IMR-90 (cell line): ENCODE measurements at regions not wholly inside any gene's neighbourhood (a gene's known extent, or its start where the extent isn't known, plus 50 kb on each side); places are given as distances from the start of the nearest gene placed in this dataset.
A peak's percentile ranks its signal among the peaks of the same experiment; 100 is the strongest.

Experiments
- ATAC-seq: fragments of 200-7000 bp; cut with Tn5 transposase; 2 replicates; pipeline ENCODE4 v1.9.1; 2020; ENCODE audit warnings: low read depth, mild to moderate bottlenecking, moderate library complexity
- BruUV-seq: library from RNA; stranded (reverse); fragments of 400-500 nt; replicated peaks from 2 replicates; lab custom pipeline; 2021; lab: Mats Ljungman, UMichigan
- CTCF ChIA-PET: fragments of 300-600 bp; formaldehyde crosslinking; extraction: SDS; loops from one replicate; lab custom pipeline; 2021; ENCODE audit warnings: antibody characterized with exemption; lab: Yijun Ruan, JAX
- POLR2A ChIA-PET: fragments of 300-600 bp; sonication (Branson Sonifier 250); formaldehyde crosslinking; loops from one replicate; lab custom pipeline; 2022; ENCODE audit warnings: antibody characterized with exemption; ENCODE audit not compliant: unreplicated experiment; lab: Charles Lee
- DNase-seq: peaks from one replicate; pipeline ENCODE4 v3.0.0; 2013
- H2AFZ ChIP-seq: replicated peaks from 2 replicates; pipeline ENCODE3; 2013; ENCODE audit warnings: low read length, mild to moderate bottlenecking; ENCODE audit not compliant: poor library complexity
- H2AK5ac ChIP-seq: 2 replicates; pipeline ENCODE4 v1.6.1; 2013; ENCODE audit warnings: low read depth, low read length, inconsistent platforms
- H2AK9ac ChIP-seq: replicated peaks from 2 replicates; pipeline ENCODE3; 2013; ENCODE audit warnings: mild to moderate bottlenecking, low read depth, low read length, moderate library complexity; ENCODE audit not compliant: poor library complexity
- H2BK120ac ChIP-seq: 2 replicates; pipeline ENCODE4 v1.6.1; 2013; ENCODE audit warnings: low read depth, low read length, inconsistent platforms
- H2BK15ac ChIP-seq: 3 replicates; pipeline ENCODE4 v1.6.1; 2013; ENCODE audit warnings: low read depth, low read length, inconsistent platforms
- H2BK20ac ChIP-seq: 2 replicates; pipeline ENCODE4 v1.6.1; 2013; ENCODE audit warnings: low read depth, mild to moderate bottlenecking, inconsistent platforms, low read length, moderate library complexity
- H2BK5ac ChIP-seq: 2 replicates; pipeline ENCODE4 v1.6.1; 2013; ENCODE audit warnings: mild to moderate bottlenecking, low read depth, low read length, inconsistent platforms; ENCODE audit not compliant: poor library complexity, severe bottlenecking
- H3K14ac ChIP-seq: replicated peaks from 2 replicates; pipeline ENCODE4 v1.6.1; 2013; ENCODE audit warnings: low read depth, low read length, inconsistent platforms
- H3K18ac ChIP-seq: 2 replicates; pipeline ENCODE4 v1.6.1; 2013; ENCODE audit warnings: low read depth, low read length, control low read depth
- H3K23ac ChIP-seq: 2 replicates; pipeline ENCODE4 v1.6.1; 2013; ENCODE audit warnings: low read depth, low read length, inconsistent platforms
- H3K27ac ChIP-seq: 2 replicates; pipeline ENCODE4 v1.5.1; 2013; ENCODE audit warnings: mild to moderate bottlenecking, control low read depth, low read length; ENCODE audit not compliant: insufficient read depth
- H3K27me3 ChIP-seq: 2 replicates; pipeline ENCODE4 v1.6.1; 2013; ENCODE audit warnings: low read length; ENCODE audit not compliant: control insufficient read depth, insufficient read depth
- H3K36me3 ChIP-seq: 2 replicates; pipeline ENCODE4 v1.6.1; 2013; ENCODE audit warnings: low read length, mixed read lengths; ENCODE audit not compliant: control insufficient read depth, insufficient read depth
- H3K4ac ChIP-seq: 2 replicates; pipeline ENCODE4 v1.6.1; 2013; ENCODE audit warnings: low read depth, low read length, inconsistent platforms
- H3K4me1 ChIP-seq: 2 replicates; pipeline ENCODE4 v1.6.1; 2013; ENCODE audit warnings: low read length, mixed read lengths; ENCODE audit not compliant: control insufficient read depth, insufficient read depth
- H3K4me2 ChIP-seq: 2 replicates; pipeline ENCODE4 v1.6.1; 2013; ENCODE audit warnings: low read depth, mild to moderate bottlenecking, control low read depth, low read length, moderate library complexity
- H3K4me3 ChIP-seq: 2 replicates; pipeline ENCODE4 v1.5.1; 2013; ENCODE audit warnings: low read depth, mild to moderate bottlenecking, control low read depth, low read length, moderate library complexity; ENCODE audit not compliant: insufficient read depth
- H3K56ac ChIP-seq: 2 replicates; pipeline ENCODE4 v1.6.1; 2013; ENCODE audit warnings: low read length, inconsistent platforms; ENCODE audit not compliant: insufficient read depth; ENCODE audit errors: extremely low read depth
- H3K79me1 ChIP-seq, 2 experiments: 2 replicates each; pipeline ENCODE4 v1.6.1; 2013; ENCODE audit warnings: low read length in 2 of 2, inconsistent platforms in 1 of 2, low read depth in 1 of 2
- H3K9ac ChIP-seq: 2 replicates; pipeline ENCODE4 v1.6.1; 2013; ENCODE audit warnings: low read depth, low read length, control low read depth
- H3K9me1 ChIP-seq: 2 replicates; pipeline ENCODE4 v1.6.1; 2013; ENCODE audit warnings: low read length, inconsistent platforms; ENCODE audit not compliant: insufficient read depth
- H3K9me3 ChIP-seq: 2 replicates; pipeline ENCODE4 v1.6.1; 2013; ENCODE audit warnings: low read length; ENCODE audit not compliant: control insufficient read depth, insufficient read depth
- H4K20me1 ChIP-seq: 2 replicates; pipeline ENCODE4 v1.6.1; 2013; ENCODE audit warnings: low read length, inconsistent platforms; ENCODE audit not compliant: insufficient read depth
- H4K5ac ChIP-seq: 2 replicates; pipeline ENCODE4 v1.6.1; 2013; ENCODE audit warnings: mild to moderate bottlenecking, low read depth, low read length, control low read depth
- H4K8ac ChIP-seq, 2 experiments: 2 replicates each; pipeline ENCODE4 v1.6.1; 2013; ENCODE audit warnings: low read depth in 2 of 2, low read length in 2 of 2, control low read depth in 1 of 2, inconsistent platforms in 1 of 2
- H4K91ac ChIP-seq: 2 replicates; pipeline ENCODE4 v1.6.1; 2013; ENCODE audit warnings: low read depth, low read length, inconsistent platforms; ENCODE audit not compliant: insufficient read depth
- MAFK ChIP-seq: IDR thresholded peaks from 2 replicates; pipeline ENCODE4 v1.6.1; 2012; ENCODE audit warnings: low read depth, low read length, improper control_type of control experiment
- POLR2A ChIP-seq: IDR thresholded peaks from 2 replicates; pipeline ENCODE4 v1.6.1; 2012; ENCODE audit warnings: mild to moderate bottlenecking, low read depth, low read length
- RCOR1 ChIP-seq: IDR thresholded peaks from 2 replicates; pipeline ENCODE4 v1.6.1; 2012; ENCODE audit warnings: mild to moderate bottlenecking, low read length, improper control_type of control experiment; ENCODE audit not compliant: insufficient replicate concordance
- WGBS, 2 experiments: methylation state at CpG; one replicate each; pipeline versions ENCODE4 v1.1.5 to v1.1.7; 2013; ENCODE audit warnings: missing lambda C conversion rate in 2 of 2; ENCODE audit not compliant: insufficient read length in 1 of 2; ENCODE audit errors: extremely low coverage in 2 of 2; 5-methylcytosine and 5-hydroxymethylcytosine counted together
- dilution Hi-C: fragments of 300-500 bp; cut with HindIII; formaldehyde crosslinking; loops from one replicate; pipeline ENCODE4 v1.14.3; 2018; ENCODE audit warnings: low sequenced_read_pairs; ENCODE audit not compliant: unreplicated experiment
- in situ Hi-C: fragments of 300-500 bp; cut with MboI; formaldehyde crosslinking; loops from 3 replicates; pipeline ENCODE4 v1.14.3; 2019; ENCODE audit warnings: low sequenced_read_pairs, inconsistent platforms, mixed read lengths
- intact Hi-C: fragments of 100-400 bp; cut with micrococcal nuclease; formaldehyde crosslinking; loops from 2 replicates; pipeline ENCODE4 v1.10.0; 2022
- TF ChIP-seq, protein P1 (sequence below): fragments of 150-350 bp; IDR thresholded peaks from 2 replicates; pipeline ENCODE4 v1.6.1; 2016; ENCODE audit warnings: low read depth, mild to moderate bottlenecking, low read length, moderate library complexity, borderline replicate concordance

DNA sequence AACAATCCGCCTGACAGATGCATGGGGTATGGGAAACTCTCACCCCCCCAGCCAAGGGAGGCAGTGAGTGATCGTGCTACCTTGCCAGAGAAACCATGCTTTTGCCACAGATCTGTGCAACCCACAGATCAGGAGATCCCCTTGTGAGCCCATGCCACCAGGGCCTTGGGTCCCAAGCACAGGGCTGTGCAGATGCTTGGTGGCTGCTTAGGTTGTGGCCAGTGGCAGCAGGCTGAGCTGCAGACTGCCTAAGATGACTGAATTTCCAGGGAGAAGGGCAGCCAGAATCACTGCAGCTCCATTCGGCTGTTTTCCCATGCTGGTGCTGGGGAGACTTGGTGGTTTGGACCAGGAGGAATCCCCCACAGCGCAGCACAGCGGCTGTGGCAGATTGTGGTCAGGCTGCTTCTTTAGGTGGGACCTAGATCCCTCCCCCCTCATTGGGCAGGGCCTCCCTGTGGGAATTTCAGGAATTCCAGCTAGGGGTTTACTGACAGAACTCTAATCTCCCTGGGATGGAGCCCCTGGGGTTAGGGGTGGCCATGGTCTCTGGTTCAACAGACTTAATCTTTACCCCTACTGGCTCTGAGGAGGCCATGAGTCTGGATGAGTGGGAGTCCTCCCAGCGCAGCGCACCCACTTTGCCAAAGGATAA lies 264.6 kb upstream of the DAAM1 start:
- dilution Hi-C loops (no loop called here), intact Hi-C loops (no loop called here), in situ Hi-C loops (no loop called here)
- Histone ChIP-seq H2BK5ac (no peak overlapping the region), H3K79me1 (no peaks in the 10 kb centered on the region), H3K9me1 (0 out of 2 replicates have a peak, but pooled peaks cover 4% of the 10 kb centered on the region), H3K27ac (no peak overlapping the region), H2AFZ (no peak overlapping the region), H3K23ac (no peak overlapping the region), H4K8ac (no peak overlapping the region), H3K4me2 (no peak overlapping the region), H2AK9ac (peak overlapping the region; percentile 23), H3K14ac (no peak overlapping the region), H3K36me3 (no peaks in the 10 kb centered on the region), H3K4me1 (peaks cover 3% of the 10 kb centered on the region), H3K18ac (no peak overlapping the region), H3K56ac (no peak overlapping the region), H4K20me1 (no peaks in the 10 kb centered on the region), H2BK20ac (no peak overlapping the region), H4K5ac (no peak overlapping the region), H3K4me3 (no peak overlapping the region), H2BK15ac (no peak overlapping the region), H4K91ac (no peak overlapping the region), H3K9ac (no peak overlapping the region), H3K9me3 (no peaks in the 10 kb centered on the region), H2AK5ac (no peak overlapping the region), H3K27me3 (peaks cover 6% of the 10 kb centered on the region; the same call in 1 of the 2 replicates), H3K4ac (no peak overlapping the region), H2BK120ac (no peak overlapping the region)
- WGBS, 2 experiments, result no CpG with 5 or more reads among the region's 7 CpGs
- DNase-seq, result no peak
- TF ChIP-seq MAFK, result no peak
- no peak for TF ChIP-seq RCOR1
- TF ChIP-seq, protein P1, sequence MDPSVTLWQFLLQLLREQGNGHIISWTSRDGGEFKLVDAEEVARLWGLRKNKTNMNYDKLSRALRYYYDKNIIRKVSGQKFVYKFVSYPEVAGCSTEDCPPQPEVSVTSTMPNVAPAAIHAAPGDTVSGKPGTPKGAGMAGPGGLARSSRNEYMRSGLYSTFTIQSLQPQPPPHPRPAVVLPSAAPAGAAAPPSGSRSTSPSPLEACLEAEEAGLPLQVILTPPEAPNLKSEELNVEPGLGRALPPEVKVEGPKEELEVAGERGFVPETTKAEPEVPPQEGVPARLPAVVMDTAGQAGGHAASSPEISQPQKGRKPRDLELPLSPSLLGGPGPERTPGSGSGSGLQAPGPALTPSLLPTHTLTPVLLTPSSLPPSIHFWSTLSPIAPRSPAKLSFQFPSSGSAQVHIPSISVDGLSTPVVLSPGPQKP, result no peak
- no peak for TF ChIP-seq POLR2A
- ChIA-PET CTCF (no interaction called here), POLR2A (no interaction called here)
- ATAC-seq, result no peak
- no TSS peak for BruUV-seq
